BE2C (cell line): ENCODE measurements at regions not wholly inside any gene's neighbourhood (a gene's known extent, or its start where the extent isn't known, plus 50 kb on each side); places are given as distances from the start of the nearest gene placed in this dataset.
"Not testable (repeated sequence)": the region's sequence is repeated elsewhere in the genome, so short reads cannot be mapped to it uniquely, and the experiment has no call there.

Experiments used
- DNase-seq: peaks from one replicate; pipeline ENCODE4 v3.0.0-alpha.2; 2020
- H3K27me3 ChIP-seq: fragments of 250-450 bp; sonication (Bioruptor Pico); 2 replicates; pipeline ENCODE4 v1.5.1; 2020; ENCODE audit warnings: mild to moderate bottlenecking
- H3K36me3 ChIP-seq: fragments of 250-450 bp; sonication (Bioruptor Pico); 2 replicates; pipeline ENCODE4 v1.5.1; 2020; ENCODE audit warnings: mild to moderate bottlenecking
- H3K4me1 ChIP-seq: fragments of 250-450 bp; sonication (Bioruptor Pico); 2 replicates; pipeline ENCODE4 v1.5.1; 2020
- H3K4me3 ChIP-seq: 2 replicates; pipeline ENCODE4 v1.5.1; 2011; ENCODE audit warnings: low read depth, low read length
- H3K9me3 ChIP-seq: fragments of 250-450 bp; sonication (Bioruptor Pico); 2 replicates; pipeline ENCODE4 v1.5.1; 2020
- CTCF ChIP-seq: IDR thresholded peaks from 2 replicates; pipeline ENCODE4 v1.5.1; 2012; ENCODE audit warnings: mild to moderate bottlenecking, low read depth, low read length

GRCh38 chr16:86228713-86229112 is 281.6 kb upstream of the FOXF1 start:
- Histone ChIP-seq H3K27me3 (peaks cover 39% of the 10 kb centered on the region), H3K4me1 (no peaks in the 10 kb centered on the region), H3K36me3 (no peaks in the 10 kb centered on the region), H3K9me3 (no peaks in the 10 kb centered on the region), H3K4me3 (no peak overlapping the region)
- TF ChIP-seq CTCF = no peak
- no peak for DNase-seq

GRCh38 chr16:86229283-86229682 is 281.0 kb upstream of the FOXF1 start:
- Histone ChIP-seq H3K36me3 (no peaks in the 10 kb centered on the region), H3K27me3 (peaks cover 39% of the 10 kb centered on the region), H3K4me3 (no peak overlapping the region), H3K4me1 (no peaks in the 10 kb centered on the region), H3K9me3 (no peaks in the 10 kb centered on the region)
- no peak for DNase-seq
- no peak for TF ChIP-seq CTCF

GRCh38 chr16:86229866-86230656 is 280.3 kb upstream of the FOXF1 start:
- DNase-seq = no peak
- Histone ChIP-seq H3K27me3 (peaks cover 39% of the 10 kb centered on the region), H3K4me1 (no peaks in the 10 kb centered on the region), H3K9me3 (no peaks in the 10 kb centered on the region), H3K4me3 (no peak overlapping the region), H3K36me3 (no peaks in the 10 kb centered on the region)
- TF ChIP-seq CTCF = no peak

- Histone ChIP-seq H3K4me3 (no peak overlapping the region), H3K4me1 (no peaks in the 10 kb centered on the region), H3K27me3 (peaks cover 39% of the 10 kb centered on the region), H3K36me3 (no peaks in the 10 kb centered on the region), H3K9me3 (no peaks in the 10 kb centered on the region)
- TF ChIP-seq CTCF = no peak
- DNase-seq = no peak
Measured at GRCh38 chr16:86231321-86231995, 278.9 kb upstream of the FOXF1 start.

GRCh38 chr16:86231996-86232350 is 278.4 kb upstream of the FOXF1 start:
- H3K9me3 ChIP-seq = no peaks in the 10 kb centered on the region
- no peak overlapping the region for H3K4me3 ChIP-seq
- H3K27me3 ChIP-seq = peaks cover 36% of the 10 kb centered on the region
- no peaks in the 10 kb centered on the region for H3K36me3 ChIP-seq
- TF ChIP-seq CTCF = no peak
- DNase-seq = no peak
- no peaks in the 10 kb centered on the region for H3K4me1 ChIP-seq

- TF ChIP-seq CTCF = no peak
- Histone ChIP-seq H3K4me1 (no peaks in the 10 kb centered on the region), H3K27me3 (peaks cover 31% of the 10 kb centered on the region), H3K9me3 (no peaks in the 10 kb centered on the region), H3K4me3 (no peak overlapping the region), H3K36me3 (no peaks in the 10 kb centered on the region)
- DNase-seq = no peak
Measured at GRCh38 chr16:86232496-86232895, 277.8 kb upstream of the FOXF1 start.

- not testable (repeated sequence) for DNase-seq, H3K4me3 ChIP-seq, H3K9me3 ChIP-seq, H3K4me1 ChIP-seq, H3K36me3 ChIP-seq
- H3K27me3 ChIP-seq = peaks cover 23% of the 10 kb centered on the region
Measured at GRCh38 chr16:86233506-86233905, 276.8 kb upstream of the FOXF1 start.
